Thyroid gland (tissue), 4 donors: ENCODE measurements at regions not wholly inside any gene's neighbourhood (a gene's known extent, or its start where the extent isn't known, plus 50 kb on each side); places are given as distances from the start of the nearest gene placed in this dataset.

ENCODE experiments used
- POLR2A ChIP-seq, 2 donors: fragments of 450-650 bp; IDR thresholded peaks; one replicate each; pipeline ENCODE4 v1.6.1; 2017; ENCODE audit warnings: antibody characterized with exemption in 2 of 2, mild to moderate bottlenecking in 2 of 2, moderate library complexity in 1 of 2
- TF ChIP-seq, protein P1 (sequence below), 6 experiments: fragments of 200-600 bp in 3 of 6; fragments of 450-650 bp in 3 of 6; sonication (generic) in 3 of 6; IDR thresholded peaks; one replicate each; pipeline ENCODE4 v1.5.1; 2016 to 2019; ENCODE audit warnings: antibody characterized with exemption in 6 of 6, mild to moderate bottlenecking in 2 of 6, inconsistent platforms in 1 of 6, moderate library complexity in 1 of 6

DNA sequence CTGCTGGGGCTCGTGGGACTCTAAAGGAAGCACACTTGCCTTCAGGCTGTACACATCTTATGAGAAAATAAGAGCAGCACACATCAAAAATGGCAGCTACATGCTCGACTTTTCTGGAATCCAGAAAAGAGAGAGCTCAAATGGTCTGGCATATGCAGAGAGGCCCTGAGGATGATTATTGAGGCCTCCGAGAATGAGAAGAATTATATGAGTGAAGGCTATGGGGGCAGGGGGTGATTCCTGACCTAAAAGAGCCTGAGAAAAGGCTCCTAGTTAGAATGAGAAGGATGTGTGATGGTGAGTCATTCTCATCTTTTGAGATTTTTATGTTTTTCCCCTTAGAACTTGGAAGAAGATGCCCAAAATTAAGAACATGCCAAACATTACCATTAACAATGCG, 97.1 kb downstream of the HSPH1 start:
- TF ChIP-seq, protein P1, sequence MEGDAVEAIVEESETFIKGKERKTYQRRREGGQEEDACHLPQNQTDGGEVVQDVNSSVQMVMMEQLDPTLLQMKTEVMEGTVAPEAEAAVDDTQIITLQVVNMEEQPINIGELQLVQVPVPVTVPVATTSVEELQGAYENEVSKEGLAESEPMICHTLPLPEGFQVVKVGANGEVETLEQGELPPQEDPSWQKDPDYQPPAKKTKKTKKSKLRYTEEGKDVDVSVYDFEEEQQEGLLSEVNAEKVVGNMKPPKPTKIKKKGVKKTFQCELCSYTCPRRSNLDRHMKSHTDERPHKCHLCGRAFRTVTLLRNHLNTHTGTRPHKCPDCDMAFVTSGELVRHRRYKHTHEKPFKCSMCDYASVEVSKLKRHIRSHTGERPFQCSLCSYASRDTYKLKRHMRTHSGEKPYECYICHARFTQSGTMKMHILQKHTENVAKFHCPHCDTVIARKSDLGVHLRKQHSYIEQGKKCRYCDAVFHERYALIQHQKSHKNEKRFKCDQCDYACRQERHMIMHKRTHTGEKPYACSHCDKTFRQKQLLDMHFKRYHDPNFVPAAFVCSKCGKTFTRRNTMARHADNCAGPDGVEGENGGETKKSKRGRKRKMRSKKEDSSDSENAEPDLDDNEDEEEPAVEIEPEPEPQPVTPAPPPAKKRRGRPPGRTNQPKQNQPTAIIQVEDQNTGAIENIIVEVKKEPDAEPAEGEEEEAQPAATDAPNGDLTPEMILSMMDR (IDR thresholded peaks at IDR 0.05): no peak
- no peak for TF ChIP-seq POLR2A (IDR thresholded peaks at IDR 0.05)
